T-helper 9 cell (primary cell): ENCODE measurements at regions not wholly inside any gene's neighbourhood (a gene's known extent, or its start where the extent isn't known, plus 50 kb on each side); places are given as distances from the start of the nearest gene placed in this dataset.
"Not testable (repeated sequence)": the region's sequence is repeated elsewhere in the genome, so short reads cannot be mapped to it uniquely, and the experiment has no call there.

Experiments
- DNase-seq: peaks from one replicate; pipeline ENCODE4 v3.0.0-alpha.2; 2020

DNA sequence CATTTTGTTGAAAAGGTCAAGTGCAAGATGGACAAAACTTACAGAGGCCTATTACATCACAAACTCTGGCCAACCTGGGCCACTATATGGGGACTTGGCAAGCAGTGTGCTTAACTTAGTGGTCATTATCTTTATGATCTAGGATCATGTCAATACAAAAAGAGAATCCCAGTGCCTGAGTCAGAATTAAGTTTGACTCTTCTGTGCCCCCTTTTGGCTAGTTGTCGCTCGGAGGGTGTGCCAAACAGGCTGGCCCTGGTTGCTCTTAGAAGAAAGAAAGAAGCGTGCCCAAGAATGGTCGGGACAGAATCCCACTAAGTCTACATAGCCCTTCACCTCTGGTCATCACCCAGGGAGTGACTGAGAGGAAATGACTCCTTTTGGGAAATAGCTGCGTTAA, 100.1 kb downstream of the EIF4E start:
- peak; percentile 7 for DNase-seq

DNA sequence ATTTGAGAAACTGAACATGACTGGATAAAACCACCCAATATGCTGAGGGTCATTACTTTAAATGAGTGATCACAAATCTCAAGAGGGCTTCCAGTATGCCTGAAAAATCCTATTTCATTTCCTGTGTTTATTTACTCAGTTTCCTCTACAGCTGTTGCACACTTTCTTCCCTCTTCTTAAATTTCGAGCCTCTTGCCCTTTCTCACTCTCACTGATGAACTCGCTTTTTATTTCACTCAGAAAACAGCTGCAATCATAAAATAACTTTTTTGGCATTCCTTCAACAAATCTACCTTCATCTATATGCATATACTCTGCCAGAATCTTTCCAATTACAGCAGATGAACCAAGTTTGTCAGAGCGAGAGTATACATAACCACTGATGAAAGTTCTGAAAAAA, 101.3 kb downstream of the EIF4E start:
- no peak for DNase-seq

GRCh38 chr4:98822144-98822543, 106.8 kb downstream of the EIF4E start:
- no peak for DNase-seq

GRCh38 chr4:98818116-98818515, 110.8 kb downstream of the EIF4E start:
- not testable (repeated sequence) for DNase-seq

DNA sequence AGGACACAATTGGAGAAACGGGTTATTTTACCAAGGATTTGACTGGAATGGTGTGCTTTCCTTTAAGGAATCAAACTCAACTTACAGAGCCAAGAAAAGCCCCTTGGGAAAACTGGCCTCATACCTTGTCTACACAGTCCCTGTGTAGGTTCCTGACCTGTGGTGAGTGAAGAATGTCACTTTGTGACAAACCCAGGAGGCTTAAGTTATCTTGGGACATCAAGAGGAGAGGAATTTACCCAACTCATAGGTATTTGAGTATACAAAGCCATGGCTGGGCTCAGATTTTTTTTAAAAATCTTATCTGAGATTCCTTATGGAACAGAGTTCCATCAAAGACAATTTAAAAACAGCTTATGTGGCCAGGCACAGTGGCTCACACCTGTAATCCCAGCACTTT, 112.1 kb downstream of the EIF4E start:
- no peak for DNase-seq

DNA sequence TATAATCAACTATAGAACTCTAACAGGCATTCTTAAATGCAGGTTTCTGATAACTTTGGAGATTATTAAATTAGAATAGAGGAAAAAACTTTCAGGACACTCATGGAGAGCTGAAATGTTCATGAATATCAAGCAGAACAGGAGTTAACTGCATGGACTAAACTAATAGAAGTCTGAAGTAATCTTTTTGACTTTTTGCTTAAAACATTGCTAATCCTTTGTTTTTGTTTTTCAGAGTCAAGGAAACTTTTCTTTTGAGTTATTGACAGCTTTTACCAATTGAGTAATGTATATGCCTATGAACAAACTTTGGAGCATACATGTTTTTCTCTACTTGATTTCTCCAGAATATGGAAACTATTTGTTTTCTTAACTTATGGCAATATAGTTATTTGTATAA, 112.5 kb downstream of the EIF4E start:
- no peak for DNase-seq

- DNase-seq: no peak
Observed at GRCh38 chr4:98804403-98804802, 124.5 kb downstream of the EIF4E start.

GRCh38 chr4:98803251-98803650, 125.7 kb downstream of the EIF4E start:
- no peak for DNase-seq

DNA sequence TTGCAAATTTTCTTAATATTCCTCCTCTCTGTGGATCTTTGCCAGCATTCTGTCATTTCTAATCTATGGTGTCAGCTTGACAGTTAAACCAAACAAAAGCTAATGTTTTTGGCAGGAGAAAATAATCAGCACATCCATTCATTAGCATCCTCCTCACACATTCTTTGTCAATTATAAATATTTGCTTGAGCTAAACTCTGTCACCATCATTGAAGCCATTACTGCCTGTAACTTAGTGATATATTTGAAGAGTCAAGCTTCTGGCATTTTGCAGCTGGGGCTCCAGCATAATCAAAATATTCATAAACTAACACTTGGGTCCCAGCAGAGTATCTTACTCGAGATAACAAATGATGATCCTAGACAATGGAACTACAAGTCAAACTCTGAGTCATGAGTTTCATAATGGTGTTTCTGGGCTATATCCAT, 126.1 kb downstream of the EIF4E start:
- no peak for DNase-seq

- no peak for DNase-seq
Observed at GRCh38 chr4:98801259-98801725, 127.6 kb downstream of the EIF4E start.

DNA sequence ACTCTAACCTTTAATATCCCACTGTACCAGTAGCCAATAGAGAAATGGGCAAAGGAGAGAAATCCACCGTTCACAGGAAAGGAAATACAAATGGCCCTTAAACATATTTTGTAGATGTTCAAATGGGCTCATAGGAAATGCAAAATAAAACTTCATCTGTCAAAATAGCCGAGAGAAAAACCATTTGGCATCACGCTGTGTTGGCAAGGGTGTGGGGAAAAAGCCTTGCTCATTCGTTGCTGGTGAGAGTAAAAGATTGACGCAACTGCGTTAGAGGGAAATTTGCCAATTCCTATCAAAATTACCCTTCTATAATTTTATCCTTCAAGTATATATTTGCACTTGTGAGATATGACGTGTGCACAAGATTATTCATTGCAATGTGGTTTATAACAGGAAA, 131.9 kb downstream of the EIF4E start:
- no peak for DNase-seq

DNA sequence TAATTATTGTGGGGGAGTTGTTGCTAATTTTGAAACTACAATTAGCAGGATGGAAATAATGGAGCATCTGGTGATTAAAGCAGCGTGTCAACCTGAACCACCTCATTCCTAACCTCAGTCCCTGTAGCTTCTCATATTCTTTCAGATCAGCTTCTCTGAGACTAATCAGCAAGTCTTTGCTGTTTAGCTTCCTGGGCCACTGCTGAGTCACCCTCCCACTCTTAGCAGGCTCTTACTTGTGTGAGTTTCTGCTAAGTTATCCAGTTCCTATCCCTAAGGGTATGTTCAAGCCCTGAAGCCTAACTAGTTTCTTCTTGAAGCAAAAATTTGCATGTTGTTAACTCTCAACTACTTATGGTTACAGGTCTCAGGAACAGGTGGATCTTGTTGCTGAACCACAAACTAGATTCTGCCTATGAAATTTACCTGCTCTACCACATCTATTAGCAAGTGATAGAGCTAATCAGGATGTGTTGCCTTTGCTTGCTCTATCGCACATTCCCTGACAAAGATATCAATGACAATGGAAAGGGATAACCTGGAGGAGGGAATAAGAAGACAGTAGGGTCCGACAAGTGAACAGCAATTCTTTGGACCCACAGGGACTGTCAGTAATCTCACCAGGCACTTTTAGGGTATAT, 134.2 kb downstream of the EIF4E start:
- DNase-seq: no peak

DNA sequence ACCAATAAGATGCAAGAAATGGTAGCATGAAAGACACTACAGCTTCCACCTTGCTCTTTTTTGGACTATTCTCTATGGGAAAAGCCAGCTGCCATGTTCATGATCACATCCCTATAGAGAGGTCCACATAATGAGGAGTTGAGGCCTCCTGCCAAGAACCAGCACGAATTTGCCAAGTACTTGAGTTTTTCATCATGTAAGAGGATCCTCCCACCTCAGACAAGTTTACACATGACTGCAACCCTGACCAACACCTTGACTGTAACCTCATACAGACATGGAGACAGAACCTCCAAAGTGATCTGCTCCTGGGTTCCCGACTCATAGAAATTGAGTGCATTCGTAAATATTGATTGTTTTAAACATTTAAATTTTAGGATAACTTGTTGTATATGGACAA, 135.2 kb upstream of the TSPAN5 start:
- DNase-seq: no peak

- no peak for DNase-seq
Observed at GRCh38 chr4:98786866-98787265, 128.5 kb upstream of the TSPAN5 start.

DNA sequence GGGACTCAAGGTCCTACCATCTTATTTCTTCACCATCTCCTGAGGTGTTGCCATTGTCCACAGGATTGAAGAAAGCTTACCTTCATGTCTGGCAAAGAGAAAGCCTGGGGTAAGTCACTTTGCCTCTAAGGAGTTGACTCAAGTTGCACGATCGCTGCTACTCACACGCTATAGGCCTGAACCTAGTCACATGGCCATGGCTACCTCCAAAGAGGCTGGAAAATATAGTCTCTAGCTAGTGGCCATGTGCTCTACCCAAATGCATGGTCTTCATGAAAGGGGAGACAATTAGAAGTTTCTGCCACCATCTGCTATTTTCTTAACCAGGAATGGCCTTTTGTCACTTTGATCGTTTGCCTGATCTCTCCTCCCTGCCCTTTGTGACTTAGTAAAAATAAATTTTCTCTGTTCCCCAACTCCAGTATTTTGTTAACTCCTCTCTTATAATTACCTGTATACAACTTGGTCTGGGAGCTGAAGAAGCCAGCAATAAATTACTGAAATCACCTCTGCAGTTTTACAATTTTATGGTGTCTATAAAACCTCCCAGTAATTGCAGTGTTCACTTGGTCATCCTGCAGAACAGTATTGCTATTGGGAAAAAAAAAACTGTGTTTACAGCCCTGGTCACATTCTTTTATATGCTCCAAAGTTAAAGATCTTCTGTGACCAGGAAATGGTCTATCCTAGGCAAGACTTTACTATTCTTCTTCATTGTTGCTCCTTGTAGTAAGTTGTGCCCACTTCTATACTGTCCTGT, 126.7 kb upstream of the TSPAN5 start:
- no peak for DNase-seq

- DNase-seq: no peak
Observed at GRCh38 chr4:98781641-98782357, 123.4 kb upstream of the TSPAN5 start.

GRCh38 chr4:98780926-98781325, 122.5 kb upstream of the TSPAN5 start:
- no peak for DNase-seq

- no peak for DNase-seq
Observed at GRCh38 chr4:98779088-98779487, 120.7 kb upstream of the TSPAN5 start.

- DNase-seq: no peak
Observed at GRCh38 chr4:98778206-98778605, 119.8 kb upstream of the TSPAN5 start.

DNA sequence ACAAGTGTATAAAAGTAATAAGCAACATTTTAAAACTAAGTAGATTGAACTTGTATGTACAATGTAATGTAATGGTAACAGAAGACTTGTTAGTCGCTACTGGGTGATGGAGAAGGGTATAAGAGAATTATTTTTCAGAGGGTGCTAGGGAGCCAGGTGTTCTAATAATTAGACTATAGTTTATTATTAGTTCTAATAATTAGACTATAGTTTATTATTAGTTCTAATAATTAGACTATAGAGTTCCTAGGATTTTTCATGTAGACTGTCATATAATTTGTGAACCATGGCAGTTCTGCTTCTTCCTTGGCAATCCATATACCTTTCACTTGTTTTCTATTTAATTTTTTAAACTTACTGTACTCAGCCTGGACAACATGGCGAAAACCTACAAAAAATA, 117.3 kb upstream of the TSPAN5 start:
- no peak for DNase-seq

DNA sequence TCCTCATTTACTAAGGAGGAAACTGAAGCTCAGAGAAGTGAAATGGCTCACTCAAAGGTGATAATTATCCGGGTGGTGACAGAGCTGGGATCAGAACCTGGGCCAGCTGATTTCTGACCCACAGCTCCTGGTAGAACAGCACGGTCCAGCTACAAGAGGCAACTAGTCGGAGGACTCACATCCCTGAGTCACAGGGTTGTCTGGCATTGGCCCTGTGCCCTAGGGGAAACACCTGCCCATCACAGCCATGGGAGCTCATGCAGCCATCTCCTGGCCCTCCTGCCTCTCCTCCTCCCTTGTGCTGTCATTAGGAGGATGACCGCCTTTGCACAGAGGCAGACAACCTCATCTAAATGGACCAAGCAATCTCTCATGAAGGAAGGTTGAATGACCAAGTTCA, 115.2 kb upstream of the TSPAN5 start:
- no peak for DNase-seq

DNA sequence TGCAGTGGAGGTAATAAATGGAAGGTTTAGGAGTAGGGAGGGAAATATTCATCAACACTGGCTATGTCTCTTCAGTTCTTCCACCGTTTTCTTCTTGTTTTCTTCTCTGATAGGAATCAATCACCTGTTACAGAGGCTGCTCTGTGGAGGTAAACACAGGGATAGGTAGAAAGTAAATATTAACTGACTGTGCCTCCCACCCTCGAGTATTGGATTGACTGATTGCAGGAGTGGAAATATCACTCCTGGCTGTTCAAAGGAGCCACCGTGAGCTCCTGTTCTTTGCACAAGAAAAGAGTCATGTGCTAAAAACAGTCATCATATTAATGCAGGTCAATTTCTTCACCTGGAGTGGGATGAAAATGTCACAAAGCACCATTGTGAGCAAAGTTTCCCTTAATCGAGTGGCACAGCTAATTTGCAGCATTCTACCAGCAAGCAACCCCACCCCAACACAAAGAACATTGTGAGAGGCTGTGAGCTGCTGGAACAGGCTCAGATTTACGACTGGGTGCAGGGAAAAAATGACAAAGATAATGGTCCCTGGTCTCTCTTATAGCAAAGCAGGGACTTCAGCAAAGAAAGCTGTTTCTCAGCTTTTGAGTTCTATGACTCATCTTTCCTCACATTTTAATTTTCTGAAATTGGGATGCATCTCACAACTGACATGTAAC, 113.7 kb upstream of the TSPAN5 start:
- no peak for DNase-seq

GRCh38 chr4:98765771-98766170, 107.4 kb upstream of the TSPAN5 start:
- DNase-seq: no peak
